ENCODE measurements at regions not wholly inside any gene's neighbourhood (a gene's known extent, or its start where the extent isn't known, plus 50 kb on each side); places are given as distances from the start of the nearest gene placed in this dataset.

- H3K36me3 Mint-ChIP-seq (ENCODE audit: low read depth) = no peaks in the 10 kb centered on the region
- H3K9me3 Mint-ChIP-seq = no peaks in the 10 kb centered on the region
- H3K27me3 Mint-ChIP-seq = peaks cover 8% of the 10 kb centered on the region
- H3K27ac Mint-ChIP-seq = no peak overlapping the region
- DNase-seq = no peak
- intact Hi-C loops (cut with micrococcal nuclease) = no loop called here
- H3K4me3 Mint-ChIP-seq = no peak overlapping the region
- no peaks in the 10 kb centered on the region for H3K4me1 Mint-ChIP-seq
These were observed 70.3 kb downstream of the TNFSF18 start for GRCh38 chr1:172980456-172980855.

- no peaks in the 10 kb centered on the region for H3K4me1 Mint-ChIP-seq
These were observed 69.8 kb downstream of the TNFSF18 start for GRCh38 chr1:172980971-172981370.

More at GRCh38 chr1:172980971-172981370, 69.8 kb downstream of the TNFSF18 start:
- Mint-ChIP-seq H3K9me3 (no peaks in the 10 kb centered on the region), H3K4me3 (no peak overlapping the region), H3K36me3 (ENCODE audit: low read depth) (no peaks in the 10 kb centered on the region), H3K27ac (no peak overlapping the region), H3K27me3 (peaks cover 8% of the 10 kb centered on the region)
- no peak for DNase-seq
- intact Hi-C loops (cut with micrococcal nuclease) = no loop called here
